ENCODE measurements at regions not wholly inside any gene's neighbourhood (a gene's known extent, or its start where the extent isn't known, plus 50 kb on each side); places are given as distances from the start of the nearest gene placed in this dataset.

GRCh38 chr6:40891686-40892085 lies 147.3 kb downstream of the UNC5CL start:
- TF ChIP-seq POLR2AphosphoS5 (IDR thresholded peaks at IDR 0.05; ENCODE audit: borderline replicate concordance, low read depth, low read length) (no peak), EZH2 (IDR thresholded peaks at IDR 0.05) (no peak), FOXP2 (optimal IDR thresholded peaks at IDR 0.05; ENCODE audit: control extremely low read depth, extremely low read length, insufficient read depth) (no peak)
- DNase-seq (ENCODE audit: low read depth, low spot score): no peak

GRCh38 chr6:40891131-40891530 lies 147.9 kb downstream of the UNC5CL start:
- H3K9ac ChIP-seq (ENCODE audit: insufficient read length): no peak overlapping the region
- no peak overlapping the region for H3K4me3 ChIP-seq
- TF ChIP-seq FOXP2 (optimal IDR thresholded peaks at IDR 0.05; ENCODE audit: control extremely low read depth, extremely low read length, insufficient read depth) (no peak), POLR2AphosphoS5 (IDR thresholded peaks at IDR 0.05; ENCODE audit: borderline replicate concordance, low read depth, low read length) (no peak), EZH2 (IDR thresholded peaks at IDR 0.05) (no peak)
- H3K27ac ChIP-seq: no peak overlapping the region
- no peaks in the 10 kb centered on the region for H3K36me3 ChIP-seq (ENCODE audit: insufficient read depth, low read length)
- no peak for DNase-seq (ENCODE audit: low read depth, low spot score)
- H3K9me3 ChIP-seq (ENCODE audit: low read depth, low read length): no peaks in the 10 kb centered on the region

More at GRCh38 chr6:40891686-40892085, 147.3 kb downstream of the UNC5CL start:
- no peak overlapping the region for H3K27ac ChIP-seq
- H3K9ac ChIP-seq (ENCODE audit: insufficient read length): no peak overlapping the region
- H3K36me3 ChIP-seq (ENCODE audit: insufficient read depth, low read length): no peaks in the 10 kb centered on the region
- H3K4me3 ChIP-seq: no peak overlapping the region
- no peaks in the 10 kb centered on the region for H3K9me3 ChIP-seq (ENCODE audit: low read depth, low read length)

- Histone ChIP-seq H3K27ac (no peak overlapping the region), H3K4me3 (no peak overlapping the region), H3K9me3 (ENCODE audit: low read depth, low read length) (no peaks in the 10 kb centered on the region), H3K9ac (ENCODE audit: insufficient read length) (no peak overlapping the region), H3K36me3 (ENCODE audit: insufficient read depth, low read length) (no peaks in the 10 kb centered on the region)
- TF ChIP-seq FOXP2 (optimal IDR thresholded peaks at IDR 0.05; ENCODE audit: control extremely low read depth, extremely low read length, insufficient read depth) (no peak), POLR2AphosphoS5 (IDR thresholded peaks at IDR 0.05; ENCODE audit: borderline replicate concordance, low read depth, low read length) (no peak), EZH2 (IDR thresholded peaks at IDR 0.05) (no peak)
- DNase-seq (ENCODE audit: low read depth, low spot score): no peak
These were observed 149.7 kb downstream of the UNC5CL start for GRCh38 chr6:40889137-40889832.

DNA sequence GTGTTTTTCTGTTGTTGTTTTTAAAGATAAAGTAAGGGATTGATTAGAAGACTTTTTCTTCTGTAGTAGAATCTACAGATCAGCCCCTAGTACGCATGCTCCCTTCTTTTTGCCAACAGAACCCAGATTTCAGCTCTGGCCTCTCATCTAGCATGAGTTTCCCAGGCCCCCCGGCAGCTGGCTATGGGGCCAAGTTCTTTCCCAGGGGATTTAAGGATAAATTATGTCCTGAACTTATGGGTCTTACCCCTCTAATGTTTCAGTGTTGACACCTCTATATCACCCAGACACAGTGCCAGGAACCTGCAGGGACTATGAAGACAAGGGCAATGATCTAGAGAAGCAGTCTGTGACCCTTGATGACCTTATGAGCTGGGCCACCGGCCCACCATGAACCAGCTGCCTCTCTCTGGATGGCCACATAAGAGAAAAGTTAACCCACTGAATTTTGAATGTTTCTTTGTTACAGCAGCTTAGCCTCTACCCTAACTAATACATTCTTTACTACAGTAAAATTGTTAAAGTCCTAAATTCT lies 150.5 kb downstream of the UNC5CL start:
- no peak overlapping the region for H3K4me3 ChIP-seq
- TF ChIP-seq POLR2AphosphoS5 (IDR thresholded peaks at IDR 0.05; ENCODE audit: borderline replicate concordance, low read depth, low read length): no peak
- TF ChIP-seq FOXP2 (optimal IDR thresholded peaks at IDR 0.05; ENCODE audit: control extremely low read depth, extremely low read length, insufficient read depth): no peak
- TF ChIP-seq EZH2 (IDR thresholded peaks at IDR 0.05): no peak
- H3K9me3 ChIP-seq (ENCODE audit: low read depth, low read length): no peaks in the 10 kb centered on the region
- H3K9ac ChIP-seq (ENCODE audit: insufficient read length): no peak overlapping the region
- no peak overlapping the region for H3K27ac ChIP-seq
- no peak for DNase-seq (ENCODE audit: low read depth, low spot score)
- H3K36me3 ChIP-seq (ENCODE audit: insufficient read depth, low read length): no peaks in the 10 kb centered on the region

GRCh38 chr6:40887792-40888340 lies 151.2 kb downstream of the UNC5CL start:
- Histone ChIP-seq H3K9ac (ENCODE audit: insufficient read length) (no peak overlapping the region), H3K36me3 (ENCODE audit: insufficient read depth, low read length) (no peaks in the 10 kb centered on the region), H3K4me3 (no peak overlapping the region), H3K9me3 (ENCODE audit: low read depth, low read length) (no peaks in the 10 kb centered on the region), H3K27ac (no peak overlapping the region)
- DNase-seq (ENCODE audit: low read depth, low spot score): no peak
- TF ChIP-seq FOXP2 (optimal IDR thresholded peaks at IDR 0.05; ENCODE audit: control extremely low read depth, extremely low read length, insufficient read depth) (no peak), POLR2AphosphoS5 (IDR thresholded peaks at IDR 0.05; ENCODE audit: borderline replicate concordance, low read depth, low read length) (no peak), EZH2 (IDR thresholded peaks at IDR 0.05) (no peak)

DNA sequence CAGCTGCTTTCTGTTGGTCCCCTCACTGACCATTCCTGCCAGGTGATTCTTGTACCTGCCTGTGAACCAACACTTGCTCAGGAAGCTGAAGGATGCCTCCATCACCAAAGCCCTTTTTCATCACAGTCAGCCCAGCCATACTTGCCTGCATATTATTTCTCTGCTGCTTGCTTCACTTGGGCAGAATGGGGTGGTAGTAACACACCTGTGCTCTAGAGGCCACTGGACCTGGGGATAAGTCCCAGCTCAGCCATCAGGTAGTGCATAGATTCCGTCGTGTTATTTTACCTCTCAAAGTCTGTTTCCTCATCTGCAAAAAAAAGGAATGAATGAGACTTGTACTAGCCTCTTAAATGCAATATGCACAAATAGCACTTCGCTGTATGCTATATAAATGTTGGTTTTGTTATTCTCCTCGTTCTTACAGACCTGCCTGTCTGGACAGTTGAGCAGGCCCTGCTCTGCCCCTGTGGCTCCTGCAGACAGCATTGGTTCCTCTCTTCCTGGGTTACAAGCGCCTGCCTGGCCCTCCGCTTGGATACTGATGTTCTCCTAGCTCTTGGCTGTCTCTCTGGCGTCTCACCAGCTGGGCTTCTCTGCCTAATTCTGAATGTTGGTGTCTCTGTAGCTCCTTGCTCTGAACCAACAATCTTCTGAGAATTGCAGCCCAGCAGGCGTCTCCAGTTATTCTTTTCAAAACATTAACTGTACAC lies 151.8 kb downstream of the UNC5CL start:
- DNase-seq (ENCODE audit: low read depth, low spot score): no peak
- Histone ChIP-seq H3K4me3 (no peak overlapping the region), H3K9me3 (ENCODE audit: low read depth, low read length) (no peaks in the 10 kb centered on the region), H3K9ac (ENCODE audit: insufficient read length) (no peak overlapping the region), H3K27ac (no peak overlapping the region), H3K36me3 (ENCODE audit: insufficient read depth, low read length) (no peaks in the 10 kb centered on the region)
- no peak for TF ChIP-seq EZH2 (IDR thresholded peaks at IDR 0.05)
- no peak for TF ChIP-seq FOXP2 (optimal IDR thresholded peaks at IDR 0.05; ENCODE audit: control extremely low read depth, extremely low read length, insufficient read depth)
- no peak for TF ChIP-seq POLR2AphosphoS5 (IDR thresholded peaks at IDR 0.05; ENCODE audit: borderline replicate concordance, low read depth, low read length)

GRCh38 chr6:40885139-40885774 lies 153.8 kb downstream of the UNC5CL start:
- H3K27ac ChIP-seq: no peak overlapping the region
- H3K36me3 ChIP-seq (ENCODE audit: insufficient read depth, low read length): no peaks in the 10 kb centered on the region
- H3K9ac ChIP-seq (ENCODE audit: insufficient read length): no peak overlapping the region
- no peak for DNase-seq (ENCODE audit: low read depth, low spot score)
- TF ChIP-seq FOXP2 (optimal IDR thresholded peaks at IDR 0.05; ENCODE audit: control extremely low read depth, extremely low read length, insufficient read depth) (no peak), POLR2AphosphoS5 (IDR thresholded peaks at IDR 0.05; ENCODE audit: borderline replicate concordance, low read depth, low read length) (no peak), EZH2 (IDR thresholded peaks at IDR 0.05) (no peak)
- no peak overlapping the region for H3K4me3 ChIP-seq
- H3K9me3 ChIP-seq (ENCODE audit: low read depth, low read length): no peaks in the 10 kb centered on the region

Measured in SK-N-MC (cell line).